HEK293 (cell line): ENCODE measurements at regions not wholly inside any gene's neighbourhood (a gene's known extent, or its start where the extent isn't known, plus 50 kb on each side); places are given as distances from the start of the nearest gene placed in this dataset.

Experiments
- CTCF ChIA-PET: fragments of 350-600 bp; formaldehyde crosslinking; extraction: SDS; loops from one replicate; lab custom pipeline; 2021; ENCODE audit warnings: antibody characterized with exemption; lab: Yijun Ruan, JAX
- POLR2A ChIA-PET: fragments of 300-600 bp; formaldehyde crosslinking; extraction: SDS; loops from one replicate; lab custom pipeline; 2020; ENCODE audit warnings: antibody characterized with exemption, inconsistent platforms; lab: Yijun Ruan, JAX
- H3K27ac ChIP-seq: fragments of 200-500 bp; sonication (Bioruptor generic); 2 replicates; pipeline ENCODE4 v1.5.1; 2014; ENCODE audit warnings: low read depth, low read length, control low read depth, inconsistent platforms; ENCODE audit errors: extremely low read depth
- H3K36me3 ChIP-seq, 2 experiments: fragments of 200-500 bp in 1 of 2; sonication (Bioruptor generic) in 1 of 2; 1 replicate in 1 of 2; 2 replicates in 1 of 2; pipeline ENCODE4 v1.5.1; 2014 to 2017; ENCODE audit warnings: inconsistent platforms in 2 of 2, low read length in 2 of 2; ENCODE audit not compliant: control insufficient read depth in 2 of 2, insufficient read depth in 1 of 2
- H3K4me1 ChIP-seq: fragments of 200-500 bp; sonication (Bioruptor generic); 2 replicates; pipeline ENCODE4 v1.5.1; 2014; ENCODE audit warnings: mild to moderate bottlenecking, low read length, inconsistent platforms; ENCODE audit not compliant: control insufficient read depth, insufficient read depth
- H3K4me3 ChIP-seq: 2 replicates; pipeline ENCODE4 v1.5.1; 2011; ENCODE audit warnings: low read depth, mild to moderate bottlenecking, control low read depth, low read length, moderate library complexity
- H3K9me3 ChIP-seq: fragments of 200-500 bp; sonication (Bioruptor generic); 2 replicates; pipeline ENCODE4 v1.5.1; 2014; ENCODE audit warnings: low read depth, low read length, inconsistent platforms; ENCODE audit not compliant: control insufficient read depth, insufficient read depth
- ATF2 ChIP-seq: fragments of 450-650 bp; formaldehyde crosslinking; IDR thresholded peaks from 2 replicates; pipeline ENCODE4 v1.5.1; 2016; ENCODE audit warnings: missing biosample characterization, missing genetic modification characterization, low read depth
- HOXA7 ChIP-seq: sonication (generic); formaldehyde crosslinking; IDR thresholded peaks from 2 replicates; pipeline ENCODE4 v1.8.1; 2022; ENCODE audit warnings: missing genetic modification reagents, borderline replicate concordance
- IKZF3 ChIP-seq: fragments of 450-650 bp; IDR thresholded peaks from 2 replicates; pipeline ENCODE4 v1.5.0; 2018; ENCODE audit warnings: missing biosample characterization, mild to moderate bottlenecking, missing genetic modification characterization, moderate library complexity
- KLF9 ChIP-seq: fragments of 450-650 bp; formaldehyde crosslinking; IDR thresholded peaks from 2 replicates; pipeline ENCODE4 v1.5.1; 2016; ENCODE audit warnings: missing biosample characterization, missing genetic modification characterization, low read depth
- MEIS1 ChIP-seq: sonication (generic); formaldehyde crosslinking; IDR thresholded peaks from 2 replicates; pipeline ENCODE4 v1.8.1; 2022; ENCODE audit warnings: missing genetic modification reagents, mild to moderate bottlenecking, borderline replicate concordance
- TCF7L2 ChIP-seq: IDR thresholded peaks from 2 replicates; pipeline ENCODE4 v1.6.1; 2011; ENCODE audit warnings: low read depth, mild to moderate bottlenecking, inconsistent platforms, low read length, moderate library complexity, borderline replicate concordance
- ZBTB1 ChIP-seq: fragments of 450-650 bp; formaldehyde crosslinking; IDR thresholded peaks from 2 replicates; pipeline ENCODE4 v1.5.1; 2016; ENCODE audit warnings: missing biosample characterization, missing genetic modification characterization
- ZFP37 ChIP-seq: fragments of 450-650 bp; formaldehyde crosslinking; IDR thresholded peaks from 2 replicates; pipeline ENCODE4 v1.5.1; 2016; ENCODE audit warnings: missing biosample characterization, missing genetic modification characterization
- ZNF114 ChIP-seq: fragments of 450-650 bp; formaldehyde crosslinking; IDR thresholded peaks from 2 replicates; pipeline ENCODE4 v1.5.0; 2017; ENCODE audit warnings: missing biosample characterization, missing genetic modification characterization
- ZNF133 ChIP-seq: fragments of 450-650 bp; formaldehyde crosslinking; IDR thresholded peaks from 2 replicates; pipeline ENCODE4 v1.5.1; 2016; ENCODE audit warnings: missing biosample characterization, missing genetic modification characterization
- ZNF140 ChIP-seq: fragments of 450-650 bp; formaldehyde crosslinking; IDR thresholded peaks from 2 replicates; pipeline ENCODE4 v1.5.1; 2016; ENCODE audit warnings: missing biosample characterization, missing genetic modification characterization
- ZNF157 ChIP-seq: fragments of 450-650 bp; formaldehyde crosslinking; IDR thresholded peaks from 2 replicates; pipeline ENCODE4 v1.5.1; 2016; ENCODE audit warnings: missing biosample characterization, missing genetic modification characterization
- ZNF175 ChIP-seq: fragments of 450-650 bp; formaldehyde crosslinking; IDR thresholded peaks from 2 replicates; pipeline ENCODE4 v1.5.1; 2016; ENCODE audit warnings: missing biosample characterization, missing genetic modification characterization
- ZNF19 ChIP-seq: fragments of 450-650 bp; formaldehyde crosslinking; IDR thresholded peaks from 2 replicates; pipeline ENCODE4; 2016; ENCODE audit warnings: missing biosample characterization, missing genetic modification characterization, low read depth
- ZNF2 ChIP-seq: fragments of 450-650 bp; formaldehyde crosslinking; IDR thresholded peaks from 2 replicates; pipeline ENCODE4 v1.5.1; 2016; ENCODE audit warnings: missing biosample characterization, missing genetic modification characterization
- ZNF223 ChIP-seq: fragments of 450-650 bp; formaldehyde crosslinking; IDR thresholded peaks from 2 replicates; pipeline ENCODE4 v1.5.1; 2016; ENCODE audit warnings: missing biosample characterization, missing genetic modification characterization
- ZNF239 ChIP-seq: fragments of 450-650 bp; formaldehyde crosslinking; IDR thresholded peaks from 2 replicates; pipeline ENCODE4 v1.5.1; 2016; ENCODE audit warnings: missing biosample characterization, missing genetic modification characterization
- ZNF416 ChIP-seq: fragments of 450-650 bp; formaldehyde crosslinking; IDR thresholded peaks from 2 replicates; pipeline ENCODE4 v1.5.1; 2016; ENCODE audit warnings: missing biosample characterization, missing genetic modification characterization
- ZNF529 ChIP-seq: fragments of 450-650 bp; formaldehyde crosslinking; IDR thresholded peaks from 2 replicates; pipeline ENCODE4 v1.5.1; 2017; ENCODE audit warnings: missing genetic modification characterization, missing biosample characterization; ENCODE audit not compliant: insufficient replicate concordance
- ZNF660 ChIP-seq: fragments of 450-650 bp; IDR thresholded peaks from 2 replicates; pipeline ENCODE4 v1.5.1; 2018; ENCODE audit warnings: missing biosample characterization, mild to moderate bottlenecking, missing genetic modification characterization
- ZNF664 ChIP-seq: fragments of 450-650 bp; formaldehyde crosslinking; IDR thresholded peaks from 2 replicates; pipeline ENCODE4 v1.5.1; 2016; ENCODE audit warnings: missing biosample characterization, missing genetic modification characterization
- ZNF830 ChIP-seq: fragments of 450-650 bp; IDR thresholded peaks from 2 replicates; pipeline ENCODE4 v1.5.0; 2018; ENCODE audit warnings: missing biosample characterization, missing genetic modification characterization, low read depth, mild to moderate bottlenecking, moderate library complexity
- ZSCAN16 ChIP-seq: fragments of 450-650 bp; formaldehyde crosslinking; IDR thresholded peaks from 2 replicates; pipeline ENCODE4 v1.5.1; 2016; ENCODE audit warnings: missing biosample characterization, missing genetic modification characterization
- TF ChIP-seq, protein P1 (sequence below): fragments of 450-650 bp; formaldehyde crosslinking; IDR thresholded peaks from 2 replicates; pipeline ENCODE4 v1.5.1; 2016; ENCODE audit warnings: missing biosample characterization, missing genetic modification characterization
- TF ChIP-seq, protein P2 (sequence below): fragments of 450-650 bp; formaldehyde crosslinking; IDR thresholded peaks from 2 replicates; pipeline ENCODE4 v1.5.1; 2017; ENCODE audit warnings: missing biosample characterization, missing genetic modification characterization

GRCh38 chr3:166461626-166462025, 624.4 kb upstream of the BCHE start:
- no peak for TF ChIP-seq ZNF2
- no peak for TF ChIP-seq KLF9 (tag by site-specific recombination)
- no peak for TF ChIP-seq ZNF664
- no peak for TF ChIP-seq ATF2 (tag by site-specific recombination)
- TF ChIP-seq ZNF830 (tag by site-specific recombination): no peak
- no peak for TF ChIP-seq MEIS1 (CRISPR knock-in tag)
- no peak for TF ChIP-seq ZNF175 (tag by site-specific recombination)
- TF ChIP-seq ZNF19 (tag by site-specific recombination): no peak
- TF ChIP-seq, all 188 proteins: peak for 0
- ChIA-PET CTCF (no interaction called here), POLR2A (no interaction called here)
- no peak overlapping the region for H3K4me3 ChIP-seq
- H3K27ac ChIP-seq: no peak overlapping the region
- no peaks in the 10 kb centered on the region for H3K36me3 ChIP-seq
- H3K9me3 ChIP-seq: no peaks in the 10 kb centered on the region
- H3K4me1 ChIP-seq: no peaks in the 10 kb centered on the region

- TF ChIP-seq ZSCAN16 (tag by site-specific recombination) (no peak), ZBTB1 (tag by site-specific recombination) (no peak), ZFP37 (tag by site-specific recombination) (no peak), ZNF239 (no peak), ZNF114 (tag by site-specific recombination) (no peak), IKZF3 (tag by site-specific recombination) (no peak), HOXA7 (CRISPR knock-in tag) (no peak), ZNF133 (tag by site-specific recombination) (no peak), ZNF660 (no peak), ZNF223 (tag by site-specific recombination) (no peak), ZNF140 (tag by site-specific recombination) (no peak), ZNF157 (tag by site-specific recombination) (no peak), ZNF416 (no peak), ZNF529 (tag by site-specific recombination) (no peak), TCF7L2 (no peak)
- TF ChIP-seq, protein P1, sequence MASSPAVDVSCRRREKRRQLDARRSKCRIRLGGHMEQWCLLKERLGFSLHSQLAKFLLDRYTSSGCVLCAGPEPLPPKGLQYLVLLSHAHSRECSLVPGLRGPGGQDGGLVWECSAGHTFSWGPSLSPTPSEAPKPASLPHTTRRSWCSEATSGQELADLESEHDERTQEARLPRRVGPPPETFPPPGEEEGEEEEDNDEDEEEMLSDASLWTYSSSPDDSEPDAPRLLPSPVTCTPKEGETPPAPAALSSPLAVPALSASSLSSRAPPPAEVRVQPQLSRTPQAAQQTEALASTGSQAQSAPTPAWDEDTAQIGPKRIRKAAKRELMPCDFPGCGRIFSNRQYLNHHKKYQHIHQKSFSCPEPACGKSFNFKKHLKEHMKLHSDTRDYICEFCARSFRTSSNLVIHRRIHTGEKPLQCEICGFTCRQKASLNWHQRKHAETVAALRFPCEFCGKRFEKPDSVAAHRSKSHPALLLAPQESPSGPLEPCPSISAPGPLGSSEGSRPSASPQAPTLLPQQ: no peak
- TF ChIP-seq, protein P2, sequence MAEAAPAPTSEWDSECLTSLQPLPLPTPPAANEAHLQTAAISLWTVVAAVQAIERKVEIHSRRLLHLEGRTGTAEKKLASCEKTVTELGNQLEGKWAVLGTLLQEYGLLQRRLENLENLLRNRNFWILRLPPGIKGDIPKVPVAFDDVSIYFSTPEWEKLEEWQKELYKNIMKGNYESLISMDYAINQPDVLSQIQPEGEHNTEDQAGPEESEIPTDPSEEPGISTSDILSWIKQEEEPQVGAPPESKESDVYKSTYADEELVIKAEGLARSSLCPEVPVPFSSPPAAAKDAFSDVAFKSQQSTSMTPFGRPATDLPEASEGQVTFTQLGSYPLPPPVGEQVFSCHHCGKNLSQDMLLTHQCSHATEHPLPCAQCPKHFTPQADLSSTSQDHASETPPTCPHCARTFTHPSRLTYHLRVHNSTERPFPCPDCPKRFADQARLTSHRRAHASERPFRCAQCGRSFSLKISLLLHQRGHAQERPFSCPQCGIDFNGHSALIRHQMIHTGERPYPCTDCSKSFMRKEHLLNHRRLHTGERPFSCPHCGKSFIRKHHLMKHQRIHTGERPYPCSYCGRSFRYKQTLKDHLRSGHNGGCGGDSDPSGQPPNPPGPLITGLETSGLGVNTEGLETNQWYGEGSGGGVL (tag by site-specific recombination): no peak
- H3K36me3 ChIP-seq: no peaks in the 10 kb centered on the region
- H3K4me1 ChIP-seq: no peaks in the 10 kb centered on the region
- H3K27ac ChIP-seq: no peak overlapping the region
- ChIA-PET POLR2A (no interaction called here), CTCF (no interaction called here)
- no peaks in the 10 kb centered on the region for H3K9me3 ChIP-seq
- no peak overlapping the region for H3K4me3 ChIP-seq
These were observed 620.2 kb upstream of the BCHE start for GRCh38 chr3:166457382-166457781.
